IMR-90 (cell line): ENCODE measurements at regions not wholly inside any gene's neighbourhood (a gene's known extent, or its start where the extent isn't known, plus 50 kb on each side); places are given as distances from the start of the nearest gene placed in this dataset.

Experiments used
- ATAC-seq: fragments of 200-7000 bp; cut with Tn5 transposase; 2 replicates; pipeline ENCODE4 v1.9.1; 2020; ENCODE audit warnings: low read depth, mild to moderate bottlenecking, moderate library complexity
- BruUV-seq: library from RNA; stranded (reverse); fragments of 400-500 nt; replicated peaks from 2 replicates; lab custom pipeline; 2021; lab: Mats Ljungman, UMichigan
- CTCF ChIA-PET: fragments of 300-600 bp; formaldehyde crosslinking; extraction: SDS; loops from one replicate; lab custom pipeline; 2021; ENCODE audit warnings: antibody characterized with exemption; lab: Yijun Ruan, JAX
- POLR2A ChIA-PET: fragments of 300-600 bp; sonication (Branson Sonifier 250); formaldehyde crosslinking; loops from one replicate; lab custom pipeline; 2022; ENCODE audit warnings: antibody characterized with exemption; ENCODE audit not compliant: unreplicated experiment; lab: Charles Lee
- DNase-seq: peaks from one replicate; pipeline ENCODE4 v3.0.0; 2013
- H2AFZ ChIP-seq: replicated peaks from 2 replicates; pipeline ENCODE3; 2013; ENCODE audit warnings: low read length, mild to moderate bottlenecking; ENCODE audit not compliant: poor library complexity
- H2AK5ac ChIP-seq: 2 replicates; pipeline ENCODE4 v1.6.1; 2013; ENCODE audit warnings: low read depth, low read length, inconsistent platforms
- H2AK9ac ChIP-seq: replicated peaks from 2 replicates; pipeline ENCODE3; 2013; ENCODE audit warnings: mild to moderate bottlenecking, low read depth, low read length, moderate library complexity; ENCODE audit not compliant: poor library complexity
- H2BK120ac ChIP-seq: 2 replicates; pipeline ENCODE4 v1.6.1; 2013; ENCODE audit warnings: low read depth, low read length, inconsistent platforms
- H2BK15ac ChIP-seq: 3 replicates; pipeline ENCODE4 v1.6.1; 2013; ENCODE audit warnings: low read depth, low read length, inconsistent platforms
- H2BK20ac ChIP-seq: 2 replicates; pipeline ENCODE4 v1.6.1; 2013; ENCODE audit warnings: low read depth, mild to moderate bottlenecking, inconsistent platforms, low read length, moderate library complexity
- H2BK5ac ChIP-seq: 2 replicates; pipeline ENCODE4 v1.6.1; 2013; ENCODE audit warnings: mild to moderate bottlenecking, low read depth, low read length, inconsistent platforms; ENCODE audit not compliant: poor library complexity, severe bottlenecking
- H3K14ac ChIP-seq: replicated peaks from 2 replicates; pipeline ENCODE4 v1.6.1; 2013; ENCODE audit warnings: low read depth, low read length, inconsistent platforms
- H3K18ac ChIP-seq: 2 replicates; pipeline ENCODE4 v1.6.1; 2013; ENCODE audit warnings: low read depth, low read length, control low read depth
- H3K23ac ChIP-seq: 2 replicates; pipeline ENCODE4 v1.6.1; 2013; ENCODE audit warnings: low read depth, low read length, inconsistent platforms
- H3K27ac ChIP-seq: 2 replicates; pipeline ENCODE4 v1.5.1; 2013; ENCODE audit warnings: mild to moderate bottlenecking, control low read depth, low read length; ENCODE audit not compliant: insufficient read depth
- H3K27me3 ChIP-seq: 2 replicates; pipeline ENCODE4 v1.6.1; 2013; ENCODE audit warnings: low read length; ENCODE audit not compliant: control insufficient read depth, insufficient read depth
- H3K36me3 ChIP-seq: 2 replicates; pipeline ENCODE4 v1.6.1; 2013; ENCODE audit warnings: low read length, mixed read lengths; ENCODE audit not compliant: control insufficient read depth, insufficient read depth
- H3K4ac ChIP-seq: 2 replicates; pipeline ENCODE4 v1.6.1; 2013; ENCODE audit warnings: low read depth, low read length, inconsistent platforms
- H3K4me1 ChIP-seq: 2 replicates; pipeline ENCODE4 v1.6.1; 2013; ENCODE audit warnings: low read length, mixed read lengths; ENCODE audit not compliant: control insufficient read depth, insufficient read depth
- H3K4me2 ChIP-seq: 2 replicates; pipeline ENCODE4 v1.6.1; 2013; ENCODE audit warnings: low read depth, mild to moderate bottlenecking, control low read depth, low read length, moderate library complexity
- H3K4me3 ChIP-seq: 2 replicates; pipeline ENCODE4 v1.5.1; 2013; ENCODE audit warnings: low read depth, mild to moderate bottlenecking, control low read depth, low read length, moderate library complexity; ENCODE audit not compliant: insufficient read depth
- H3K56ac ChIP-seq: 2 replicates; pipeline ENCODE4 v1.6.1; 2013; ENCODE audit warnings: low read length, inconsistent platforms; ENCODE audit not compliant: insufficient read depth; ENCODE audit errors: extremely low read depth
- H3K79me1 ChIP-seq, 2 experiments: 2 replicates each; pipeline ENCODE4 v1.6.1; 2013; ENCODE audit warnings: low read length in 2 of 2, inconsistent platforms in 1 of 2, low read depth in 1 of 2
- H3K9ac ChIP-seq: 2 replicates; pipeline ENCODE4 v1.6.1; 2013; ENCODE audit warnings: low read depth, low read length, control low read depth
- H3K9me1 ChIP-seq: 2 replicates; pipeline ENCODE4 v1.6.1; 2013; ENCODE audit warnings: low read length, inconsistent platforms; ENCODE audit not compliant: insufficient read depth
- H3K9me3 ChIP-seq: 2 replicates; pipeline ENCODE4 v1.6.1; 2013; ENCODE audit warnings: low read length; ENCODE audit not compliant: control insufficient read depth, insufficient read depth
- H4K20me1 ChIP-seq: 2 replicates; pipeline ENCODE4 v1.6.1; 2013; ENCODE audit warnings: low read length, inconsistent platforms; ENCODE audit not compliant: insufficient read depth
- H4K5ac ChIP-seq: 2 replicates; pipeline ENCODE4 v1.6.1; 2013; ENCODE audit warnings: mild to moderate bottlenecking, low read depth, low read length, control low read depth
- H4K8ac ChIP-seq, 2 experiments: 2 replicates each; pipeline ENCODE4 v1.6.1; 2013; ENCODE audit warnings: low read depth in 2 of 2, low read length in 2 of 2, control low read depth in 1 of 2, inconsistent platforms in 1 of 2
- H4K91ac ChIP-seq: 2 replicates; pipeline ENCODE4 v1.6.1; 2013; ENCODE audit warnings: low read depth, low read length, inconsistent platforms; ENCODE audit not compliant: insufficient read depth
- CEBPB ChIP-seq: IDR thresholded peaks from 2 replicates; pipeline ENCODE4 v1.6.1; 2012; ENCODE audit warnings: low read depth, low read length, improper control_type of control experiment
- CHD1 ChIP-seq: IDR thresholded peaks from 2 replicates; pipeline ENCODE4 v1.6.1; 2012; ENCODE audit warnings: low read depth, low read length, improper control_type of control experiment
- CTCF ChIP-seq: conservative IDR thresholded peaks from 2 replicates; pipeline ENCODE4 v1.5.1; 2012; ENCODE audit warnings: mild to moderate bottlenecking, low read depth, low read length, improper control_type of control experiment
- ELK1 ChIP-seq: fragments of 150-350 bp; IDR thresholded peaks from 2 replicates; pipeline ENCODE4 v1.6.1; 2016; ENCODE audit warnings: low read depth, mild to moderate bottlenecking, low read length, moderate library complexity, borderline replicate concordance
- MAZ ChIP-seq: IDR thresholded peaks from 2 replicates; pipeline ENCODE4 v1.6.1; 2012; ENCODE audit warnings: low read depth, mild to moderate bottlenecking, low read length, improper control_type of control experiment, moderate library complexity, borderline replicate concordance
- MXI1 ChIP-seq: IDR thresholded peaks from 2 replicates; pipeline ENCODE4 v1.6.1; 2012; ENCODE audit warnings: low read depth, mild to moderate bottlenecking, low read length, moderate library complexity, borderline replicate concordance
- NFE2L2 ChIP-seq: fragments of 150-350 bp; IDR thresholded peaks from 2 replicates; pipeline ENCODE4 v1.6.1; 2016; ENCODE audit warnings: low read depth, mild to moderate bottlenecking, low read length
- RFX5 ChIP-seq: IDR thresholded peaks from 2 replicates; pipeline ENCODE4 v1.8.0; 2012; ENCODE audit warnings: low read depth, mild to moderate bottlenecking, low read length, moderate library complexity
- SMC3 ChIP-seq: fragments of 150-350 bp; IDR thresholded peaks from 2 replicates; pipeline ENCODE4 v1.6.1; 2016; ENCODE audit warnings: low read depth, mild to moderate bottlenecking, antibody characterized with exemption, low read length, moderate library complexity
- WGBS, 2 experiments: methylation state at CpG; one replicate each; pipeline versions ENCODE4 v1.1.5 to v1.1.7; 2013; ENCODE audit warnings: missing lambda C conversion rate in 2 of 2; ENCODE audit not compliant: insufficient read length in 1 of 2; ENCODE audit errors: extremely low coverage in 2 of 2; 5-methylcytosine and 5-hydroxymethylcytosine counted together
- dilution Hi-C: fragments of 300-500 bp; cut with HindIII; formaldehyde crosslinking; loops from one replicate; pipeline ENCODE4 v1.14.3; 2018; ENCODE audit warnings: low sequenced_read_pairs; ENCODE audit not compliant: unreplicated experiment
- in situ Hi-C: fragments of 300-500 bp; cut with MboI; formaldehyde crosslinking; loops from 3 replicates; pipeline ENCODE4 v1.14.3; 2019; ENCODE audit warnings: low sequenced_read_pairs, inconsistent platforms, mixed read lengths
- intact Hi-C: fragments of 100-400 bp; cut with micrococcal nuclease; formaldehyde crosslinking; loops from 2 replicates; pipeline ENCODE4 v1.10.0; 2022

GRCh38 chr7:26013551-26014083 is 138.4 kb upstream of the NFE2L3 start:
- intact Hi-C loops = no loop called here
- no peak overlapping the region for H2AK5ac ChIP-seq
- H2AFZ ChIP-seq = no peak overlapping the region
- H3K27me3 ChIP-seq = no peaks in the 10 kb centered on the region
- no peak overlapping the region for H3K18ac ChIP-seq
- H4K20me1 ChIP-seq = no peaks in the 10 kb centered on the region
- H3K27ac ChIP-seq = no peak overlapping the region
- H3K14ac ChIP-seq = no peak overlapping the region
- H3K79me1 ChIP-seq = no peaks in the 10 kb centered on the region
- no peak overlapping the region for H2AK9ac ChIP-seq
- no peaks in the 10 kb centered on the region for H3K4me1 ChIP-seq
- H3K23ac ChIP-seq = no peak overlapping the region
- DNase-seq (no peak), ATAC-seq (no peak)
- no peak overlapping the region for H3K9ac ChIP-seq
- no peak overlapping the region for H3K4ac ChIP-seq
- no peak overlapping the region for H3K56ac ChIP-seq
- no peak overlapping the region for H4K5ac ChIP-seq
- H2BK20ac ChIP-seq = no peak overlapping the region
- no peak overlapping the region for H4K8ac ChIP-seq
- H3K9me1 ChIP-seq = no peaks in the 10 kb centered on the region
- WGBS, 2 experiments = no CpG with 5 or more reads among the region's 9 CpGs
- no peak overlapping the region for H3K4me3 ChIP-seq
- ChIA-PET POLR2A (no interaction called here), CTCF (no interaction called here)
- no peak overlapping the region for H3K4me2 ChIP-seq
- BruUV-seq = no TSS peak
- in situ Hi-C loops = no loop called here
- H4K91ac ChIP-seq = no peak overlapping the region
- H3K36me3 ChIP-seq = no peaks in the 10 kb centered on the region
- dilution Hi-C loops = no loop called here
- H2BK15ac ChIP-seq = no peak overlapping the region
- H2BK120ac ChIP-seq = no peak overlapping the region
- H2BK5ac ChIP-seq = no peak overlapping the region
- no peaks in the 10 kb centered on the region for H3K9me3 ChIP-seq
- TF ChIP-seq RFX5 = no peak
- no peak for TF ChIP-seq CEBPB
- TF ChIP-seq MXI1 = no peak
- no peak for TF ChIP-seq MAZ
- no peak for TF ChIP-seq SMC3
- no peak for TF ChIP-seq CTCF
- TF ChIP-seq CHD1 = no peak
- no peak for TF ChIP-seq ELK1
- no peak for TF ChIP-seq NFE2L2
